Gastroesophageal sphincter (tissue), 3 donors: ENCODE measurements at regions not wholly inside any gene's neighbourhood (a gene's known extent, or its start where the extent isn't known, plus 50 kb on each side); places are given as distances from the start of the nearest gene placed in this dataset.

Experiments
- EP300 ChIP-seq: sonication (generic); formaldehyde crosslinking; IDR thresholded peaks from one replicate; pipeline ENCODE4 v1.6.1; 2017; ENCODE audit warnings: antibody characterized with exemption, mild to moderate bottlenecking
- POLR2A ChIP-seq, 2 donors: fragments of 450-650 bp; IDR thresholded peaks; one replicate each; pipeline ENCODE4 v1.6.1; 2017; ENCODE audit warnings: antibody characterized with exemption in 2 of 2, mild to moderate bottlenecking in 2 of 2, moderate library complexity in 1 of 2
- POLR2AphosphoS5 ChIP-seq: sonication (generic); formaldehyde crosslinking; IDR thresholded peaks from one replicate; pipeline ENCODE4 v1.6.1; 2017; ENCODE audit warnings: antibody characterized with exemption
- TF ChIP-seq, protein P1 (sequence below), 4 experiments: fragments of 200-600 bp in 2 of 4; fragments of 450-650 bp in 2 of 4; sonication (generic) in 1 of 4; IDR thresholded peaks; one replicate each; pipeline ENCODE4 v1.5.1; 2017 to 2019; ENCODE audit warnings: antibody characterized with exemption in 4 of 4, mild to moderate bottlenecking in 2 of 4, moderate library complexity in 2 of 4

DNA sequence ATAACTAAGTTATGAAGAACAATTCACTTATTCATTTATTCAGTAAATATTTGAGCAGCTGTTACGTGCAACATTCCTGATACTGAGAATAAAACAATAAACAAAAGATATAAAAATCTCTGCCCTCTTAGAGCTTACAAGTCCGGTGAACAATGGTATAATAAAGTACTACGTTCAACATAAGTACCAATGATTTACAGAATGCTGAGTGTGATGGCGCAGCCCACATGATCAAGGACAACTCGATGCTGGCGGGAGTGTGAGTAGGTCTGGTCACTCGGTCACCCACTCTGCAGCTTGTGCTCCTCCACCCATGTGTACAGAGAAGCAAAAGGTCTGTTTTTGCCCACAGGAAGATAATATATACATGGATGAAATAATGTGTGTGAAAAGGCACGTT is 254.3 kb downstream of the BCL11A start:
- TF ChIP-seq, protein P1, sequence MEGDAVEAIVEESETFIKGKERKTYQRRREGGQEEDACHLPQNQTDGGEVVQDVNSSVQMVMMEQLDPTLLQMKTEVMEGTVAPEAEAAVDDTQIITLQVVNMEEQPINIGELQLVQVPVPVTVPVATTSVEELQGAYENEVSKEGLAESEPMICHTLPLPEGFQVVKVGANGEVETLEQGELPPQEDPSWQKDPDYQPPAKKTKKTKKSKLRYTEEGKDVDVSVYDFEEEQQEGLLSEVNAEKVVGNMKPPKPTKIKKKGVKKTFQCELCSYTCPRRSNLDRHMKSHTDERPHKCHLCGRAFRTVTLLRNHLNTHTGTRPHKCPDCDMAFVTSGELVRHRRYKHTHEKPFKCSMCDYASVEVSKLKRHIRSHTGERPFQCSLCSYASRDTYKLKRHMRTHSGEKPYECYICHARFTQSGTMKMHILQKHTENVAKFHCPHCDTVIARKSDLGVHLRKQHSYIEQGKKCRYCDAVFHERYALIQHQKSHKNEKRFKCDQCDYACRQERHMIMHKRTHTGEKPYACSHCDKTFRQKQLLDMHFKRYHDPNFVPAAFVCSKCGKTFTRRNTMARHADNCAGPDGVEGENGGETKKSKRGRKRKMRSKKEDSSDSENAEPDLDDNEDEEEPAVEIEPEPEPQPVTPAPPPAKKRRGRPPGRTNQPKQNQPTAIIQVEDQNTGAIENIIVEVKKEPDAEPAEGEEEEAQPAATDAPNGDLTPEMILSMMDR (IDR thresholded peaks at IDR 0.05) = no peak
- no peak for TF ChIP-seq POLR2AphosphoS5
- no peak for TF ChIP-seq POLR2A (IDR thresholded peaks at IDR 0.05)
- no peak for TF ChIP-seq EP300
